ENCODE measurements at regions not wholly inside any gene's neighbourhood (a gene's known extent, or its start where the extent isn't known, plus 50 kb on each side); places are given as distances from the start of the nearest gene placed in this dataset.

DNA sequence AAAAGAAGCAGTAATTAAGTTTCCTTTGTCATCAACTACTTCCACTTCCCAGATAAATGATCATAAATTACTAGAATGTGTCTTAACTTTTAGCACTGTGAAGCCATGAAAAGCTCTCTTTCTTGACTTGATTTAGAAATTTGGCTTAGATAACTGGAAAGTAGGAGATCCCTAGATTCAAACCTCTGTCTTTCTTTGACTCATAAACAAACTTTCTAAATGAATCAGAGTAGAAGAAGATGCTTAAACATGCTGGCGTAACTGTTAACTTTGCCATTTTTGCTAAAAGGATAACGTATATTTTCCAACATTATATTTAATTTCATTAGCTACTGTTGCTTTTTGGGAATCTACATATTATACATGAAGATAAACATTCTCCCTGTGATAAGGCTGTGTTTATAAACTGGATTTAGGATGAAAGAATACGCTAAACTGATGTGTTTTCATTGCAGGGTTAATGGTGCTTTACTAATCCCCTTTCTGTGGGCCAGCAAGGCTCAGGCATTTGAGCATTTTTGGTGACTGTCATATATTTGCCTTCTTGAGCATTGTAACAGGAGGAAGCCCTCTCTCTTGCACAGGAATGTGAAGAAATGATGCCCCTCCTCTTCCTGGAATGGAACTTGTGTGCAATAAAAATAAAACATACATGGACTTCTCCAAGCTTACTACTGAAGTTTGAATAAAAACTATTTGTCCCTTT, 301.4 kb downstream of the BMP4 start:
- TF ChIP-seq CTCF (IDR thresholded peaks at IDR 0.05), result no peak
- H3K4me3 Mint-ChIP-seq, result no peak overlapping the region
- H2AFZ ChIP-seq (ENCODE audit: insufficient read depth, low read depth, low read length, poor library complexity, severe bottlenecking), result no peak overlapping the region
- no peak overlapping the region for H3K4me2 ChIP-seq (replicated peaks; ENCODE audit: extremely low read depth, low read length, poor library complexity, severe bottlenecking)
- no peaks in the 10 kb centered on the region for H3K27me3 ChIP-seq (ENCODE audit: control insufficient read depth in 2 of 2, insufficient read depth in 2 of 2, low read length in 2 of 2)
- peaks cover 0 to 2% (median 1%) of the 10 kb centered on the region in 3 donors for H3K27me3 Mint-ChIP-seq (ENCODE audit: low read depth in 3 of 3)
- H3K9me3 ChIP-seq (replicated peaks in 1 of 2; ENCODE audit: control insufficient read depth in 1 of 2, insufficient read depth in 1 of 2, low read length in 2 of 2), result no peaks in the 10 kb centered on the region
- no peaks in the 10 kb centered on the region for H3K36me3 Mint-ChIP-seq
- no CpG with 5 or more reads among the region's 3 CpGs for WGBS (ENCODE audit: insufficient coverage)
- H3K27ac ChIP-seq (ENCODE audit: low read depth in 1 of 2, low read length in 2 of 2), result no peak overlapping the region
- H3K27ac Mint-ChIP-seq, result no peak overlapping the region
- no peaks in the 10 kb centered on the region for H4K20me1 ChIP-seq (ENCODE audit: insufficient read depth, low read length)
- H3K9ac ChIP-seq (ENCODE audit: insufficient read depth, low read length, poor library complexity, severe bottlenecking), result no peak overlapping the region
- no peak overlapping the region for H3K4me3 ChIP-seq (replicated peaks in 1 of 3; ENCODE audit: low read depth in 2 of 3, low read length in 3 of 3)
- DNase-seq, result no peak
- H3K36me3 ChIP-seq (replicated peaks in 1 of 2; ENCODE audit: control insufficient read depth in 1 of 2, insufficient read depth in 2 of 2, low read length in 2 of 2), result no peaks in the 10 kb centered on the region
- intact Hi-C loops (cut with micrococcal nuclease), result no loop called here
- no peaks in the 10 kb centered on the region for H3K79me2 ChIP-seq (ENCODE audit: insufficient read depth, low read length)
- H3K4me1 ChIP-seq (ENCODE audit: control insufficient read depth in 1 of 2, insufficient read depth in 2 of 2, low read length in 2 of 2), result no peaks in the 10 kb centered on the region
- H3K9me3 Mint-ChIP-seq, result peaks cover 0 to 7% (median 0%) of the 10 kb centered on the region in 7 donors
- no peaks in the 10 kb centered on the region for H3K4me1 Mint-ChIP-seq

- no peak overlapping the region for H3K9ac ChIP-seq (ENCODE audit: insufficient read depth, low read length, poor library complexity, severe bottlenecking)
- no peaks in the 10 kb centered on the region for H4K20me1 ChIP-seq (ENCODE audit: insufficient read depth, low read length)
- no peak for TF ChIP-seq CTCF (IDR thresholded peaks at IDR 0.05)
- 83% methylated on average over 1 of the region's 1 CpG for WGBS (ENCODE audit: insufficient coverage)
- H3K27ac ChIP-seq (ENCODE audit: low read depth in 1 of 2, low read length in 2 of 2), result no peak overlapping the region
- H3K9me3 ChIP-seq (replicated peaks in 1 of 2; ENCODE audit: control insufficient read depth in 1 of 2, insufficient read depth in 1 of 2, low read length in 2 of 2), result no peaks in the 10 kb centered on the region
- peaks cover 0 to 5% (median 0%) of the 10 kb centered on the region in 7 donors for H3K9me3 Mint-ChIP-seq
- H3K36me3 Mint-ChIP-seq, result no peaks in the 10 kb centered on the region
- H3K4me3 Mint-ChIP-seq, result no peak overlapping the region
- no peaks in the 10 kb centered on the region for H3K36me3 ChIP-seq (replicated peaks in 1 of 2; ENCODE audit: control insufficient read depth in 1 of 2, insufficient read depth in 2 of 2, low read length in 2 of 2)
- no peak overlapping the region for H3K4me2 ChIP-seq (replicated peaks; ENCODE audit: extremely low read depth, low read length, poor library complexity, severe bottlenecking)
- no peak for DNase-seq
- intact Hi-C loops (cut with micrococcal nuclease), result no loop called here
- no peak overlapping the region for H3K27ac Mint-ChIP-seq
- peaks cover 0 to 1% (median under 1%) of the 10 kb centered on the region in 3 donors for H3K27me3 Mint-ChIP-seq (ENCODE audit: low read depth in 3 of 3)
- H3K4me1 Mint-ChIP-seq, result no peaks in the 10 kb centered on the region
- H2AFZ ChIP-seq (ENCODE audit: insufficient read depth, low read depth, low read length, poor library complexity, severe bottlenecking), result no peak overlapping the region
- H3K4me1 ChIP-seq (ENCODE audit: control insufficient read depth in 1 of 2, insufficient read depth in 2 of 2, low read length in 2 of 2), result no peaks in the 10 kb centered on the region
- H3K27me3 ChIP-seq (ENCODE audit: control insufficient read depth in 2 of 2, insufficient read depth in 2 of 2, low read length in 2 of 2), result no peaks in the 10 kb centered on the region
- H3K79me2 ChIP-seq (ENCODE audit: insufficient read depth, low read length), result no peaks in the 10 kb centered on the region
- no peak overlapping the region for H3K4me3 ChIP-seq (replicated peaks in 1 of 3; ENCODE audit: low read depth in 2 of 3, low read length in 3 of 3)
Measured at GRCh38 chr14:53652068-53652467, 304.6 kb downstream of the BMP4 start.

All from CD14-positive monocyte (primary cell).